Neural cell (in vitro differentiated cells): ENCODE measurements at regions not wholly inside any gene's neighbourhood (a gene's known extent, or its start where the extent isn't known, plus 50 kb on each side); places are given as distances from the start of the nearest gene placed in this dataset.

Source experiments
- H2AFZ ChIP-seq: fragments of 200-600, 300-800 bp; sonication (generic), shearing (Covaris generic); 2 replicates; pipeline ENCODE4 v1.6.0; 2014; ENCODE audit warnings: low read depth, mild to moderate bottlenecking, antibody characterized with exemption, low read length, moderate library complexity
- H3F3A ChIP-seq: fragments of 200-600 bp; shearing (Covaris generic); 2 replicates; pipeline ENCODE4 v1.6.1; 2016; ENCODE audit warnings: mild to moderate bottlenecking, moderate library complexity, mixed read lengths, antibody characterized with exemption, low read length; ENCODE audit not compliant: insufficient read depth, poor library complexity, severe bottlenecking
- H3K27ac ChIP-seq: fragments of 200-600, 300-800 bp; sonication (generic), shearing (Covaris generic); 2 replicates; pipeline ENCODE4 v1.5.1; 2014; ENCODE audit warnings: mild to moderate bottlenecking, low read length, moderate library complexity
- H3K27me3 ChIP-seq: fragments of 300-800, 200-600 bp; sonication (generic), shearing (Covaris generic); 2 replicates; pipeline ENCODE4 v1.6.0; 2014; ENCODE audit warnings: mild to moderate bottlenecking, low read depth, low read length, moderate library complexity; ENCODE audit not compliant: insufficient read depth
- H3K36me3 ChIP-seq: fragments of 300-800, 200-600 bp; sonication (generic), shearing (Covaris generic); 2 replicates; pipeline ENCODE4 v1.5.1; 2014; ENCODE audit warnings: mild to moderate bottlenecking, antibody characterized with exemption, low read length, moderate library complexity; ENCODE audit not compliant: insufficient read depth
- H3K4me2 ChIP-seq: fragments of 300-800, 200-600 bp; sonication (generic), shearing (Covaris generic); 2 replicates; pipeline ENCODE4 v1.6.0; 2014; ENCODE audit warnings: mild to moderate bottlenecking, low read length
- H3K4me3 ChIP-seq: fragments of 300-800, 200-600 bp; sonication (generic), shearing (Covaris generic); 2 replicates; pipeline ENCODE4 v1.5.1; 2014; ENCODE audit warnings: mild to moderate bottlenecking, low read length, moderate library complexity
- H3K79me2 ChIP-seq: fragments of 200-600 bp; shearing (Covaris generic); replicated peaks from 2 replicates; pipeline ENCODE4 v1.6.0; 2014; ENCODE audit warnings: mild to moderate bottlenecking, low read length, moderate library complexity; ENCODE audit not compliant: insufficient read depth
- H3K9ac ChIP-seq: fragments of 300-800, 200-600 bp; sonication (generic), shearing (Covaris generic); 2 replicates; pipeline ENCODE4 v1.6.1; 2016; ENCODE audit warnings: mild to moderate bottlenecking, low read length, mixed read lengths
- H3K9me2 ChIP-seq: fragments of 200-600 bp; shearing (Covaris generic); 2 replicates; pipeline ENCODE4 v1.6.1; 2016; ENCODE audit warnings: mild to moderate bottlenecking, low read length, mixed read lengths; ENCODE audit not compliant: insufficient read depth
- H3K9me3 ChIP-seq: fragments of 200-600, 300-800 bp; sonication (generic), shearing (Covaris generic); 2 replicates; pipeline ENCODE4 v1.6.1; 2016; ENCODE audit warnings: mild to moderate bottlenecking, mixed run types, low read length, moderate library complexity, mixed read lengths
- H4K20me1 ChIP-seq: fragments of 200-600 bp; shearing (Covaris generic); 2 replicates; pipeline ENCODE4 v1.6.1; 2016; ENCODE audit warnings: mild to moderate bottlenecking, mixed run types; ENCODE audit not compliant: insufficient read depth
- CTCF ChIP-seq: fragments of 450-650 bp; IDR thresholded peaks from 2 replicates; pipeline ENCODE4 v1.5.1; 2014; ENCODE audit warnings: antibody characterized with exemption, mild to moderate bottlenecking, moderate library complexity; ENCODE audit not compliant: poor library complexity, severe bottlenecking
- EP300 ChIP-seq: fragments of 450-650 bp; conservative IDR thresholded peaks from 2 replicates; pipeline ENCODE4 v1.6.1; 2014; ENCODE audit warnings: antibody characterized with exemption, mild to moderate bottlenecking, moderate library complexity; ENCODE audit not compliant: poor library complexity, severe bottlenecking
- EZH2 ChIP-seq: fragments of 200-600, 300-800 bp; shearing (Covaris generic), sonication (generic); IDR thresholded peaks from 2 replicates; pipeline ENCODE4 v1.6.1; 2014; ENCODE audit warnings: antibody characterized with exemption, low read length, borderline replicate concordance, mild to moderate bottlenecking; ENCODE audit not compliant: insufficient read depth, poor library complexity, severe bottlenecking
- POLR2AphosphoS5 ChIP-seq: IDR thresholded peaks from 2 replicates; pipeline ENCODE4 v1.6.1; 2012
- REST ChIP-seq: IDR thresholded peaks from 2 replicates; pipeline ENCODE4 v1.6.1; 2012; ENCODE audit warnings: borderline replicate concordance
- SMC3 ChIP-seq: fragments of 450-650 bp; conservative IDR thresholded peaks from 2 replicates; pipeline ENCODE4 v1.6.1; 2014; ENCODE audit warnings: antibody characterized with exemption, mild to moderate bottlenecking, moderate library complexity; ENCODE audit not compliant: poor library complexity
- TAF1 ChIP-seq: IDR thresholded peaks from 2 replicates; pipeline ENCODE4 v1.6.1; 2012; ENCODE audit warnings: low read depth

GRCh38 chr5:156272139-156272538 is 54.8 kb upstream of the SGCD start:
- Histone ChIP-seq H2AFZ (no peak overlapping the region), H3K9me2 (no peaks in the 10 kb centered on the region), H3K27me3 (no peaks in the 10 kb centered on the region), H3K79me2 (no peaks in the 10 kb centered on the region), H3K4me2 (no peak overlapping the region), H3K9ac (no peak overlapping the region), H3K36me3 (no peaks in the 10 kb centered on the region), H3F3A (no peaks in the 10 kb centered on the region), H4K20me1 (no peaks in the 10 kb centered on the region), H3K4me3 (no peak overlapping the region), H3K9me3 (no peaks in the 10 kb centered on the region), H3K27ac (no peak overlapping the region)
- TF ChIP-seq CTCF = no peak
- TF ChIP-seq SMC3 = no peak
- TF ChIP-seq TAF1 = no peak

- Histone ChIP-seq H3K79me2 (no peaks in the 10 kb centered on the region), H3K4me2 (no peak overlapping the region), H2AFZ (no peak overlapping the region), H4K20me1 (no peaks in the 10 kb centered on the region), H3K27me3 (no peaks in the 10 kb centered on the region), H3K9me2 (no peaks in the 10 kb centered on the region), H3K4me3 (no peak overlapping the region), H3K9ac (no peak overlapping the region), H3F3A (no peaks in the 10 kb centered on the region), H3K27ac (no peak overlapping the region), H3K36me3 (no peaks in the 10 kb centered on the region), H3K9me3 (no peaks in the 10 kb centered on the region)
- TF ChIP-seq TAF1 = no peak
- no peak for TF ChIP-seq REST
- no peak for TF ChIP-seq SMC3
- TF ChIP-seq POLR2AphosphoS5 = no peak
- TF ChIP-seq CTCF = no peak
- no peak for TF ChIP-seq EZH2
- TF ChIP-seq EP300 = no peak
Observed at GRCh38 chr5:156273325-156273724, 53.6 kb upstream of the SGCD start.
